Retina (tissue), 1 donor: ENCODE measurements at regions not wholly inside any gene's neighbourhood (a gene's known extent, or its start where the extent isn't known, plus 50 kb on each side); places are given as distances from the start of the nearest gene placed in this dataset.
"Not testable (repeated sequence)": the region's sequence is repeated elsewhere in the genome, so short reads cannot be mapped to it uniquely, and the experiment has no call there.

Experiments
- DNase-seq: peaks from one replicate; pipeline ENCODE4 v3.0.0-alpha.2; 2016

DNA sequence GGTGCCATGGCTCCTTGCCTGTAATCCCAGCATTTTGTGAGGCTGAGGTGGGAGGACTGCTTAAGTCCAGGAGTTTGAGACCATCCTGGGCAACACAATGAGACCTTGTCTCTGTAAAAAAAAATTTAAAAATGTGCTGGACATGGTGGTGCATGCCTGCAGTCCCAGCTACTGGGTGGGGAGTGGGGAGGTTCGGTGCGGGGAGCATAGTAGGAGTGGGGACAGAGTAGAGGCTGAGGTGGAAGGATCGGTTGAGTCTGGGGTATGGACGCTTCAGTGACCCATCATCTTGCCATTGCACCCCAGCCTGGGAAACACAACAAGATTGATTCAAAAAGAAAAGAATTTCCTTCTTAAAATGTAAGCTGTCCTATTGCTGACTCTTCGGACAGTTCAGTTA, 1490.0 kb upstream of the GBE1 start:
- DNase-seq = no peak

DNA sequence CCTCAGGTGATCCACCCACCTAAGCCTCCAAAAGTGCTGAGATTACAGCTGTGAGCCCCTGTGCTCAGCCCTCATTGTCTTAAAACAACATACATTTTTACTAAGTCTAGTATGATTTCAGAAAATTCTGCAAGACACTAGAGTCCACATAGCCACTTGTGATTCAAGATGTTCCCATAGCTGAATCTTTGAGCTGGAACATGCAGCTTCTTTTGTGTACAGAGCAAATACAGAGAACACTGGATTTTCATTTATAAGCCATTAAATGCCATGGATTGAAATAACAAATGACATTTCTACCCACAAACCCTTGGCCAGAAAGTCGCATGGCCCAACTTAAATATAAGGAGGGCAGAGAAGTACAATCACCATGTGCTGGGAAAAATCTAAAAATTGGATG, 1489.2 kb upstream of the GBE1 start:
- no peak for DNase-seq

DNA sequence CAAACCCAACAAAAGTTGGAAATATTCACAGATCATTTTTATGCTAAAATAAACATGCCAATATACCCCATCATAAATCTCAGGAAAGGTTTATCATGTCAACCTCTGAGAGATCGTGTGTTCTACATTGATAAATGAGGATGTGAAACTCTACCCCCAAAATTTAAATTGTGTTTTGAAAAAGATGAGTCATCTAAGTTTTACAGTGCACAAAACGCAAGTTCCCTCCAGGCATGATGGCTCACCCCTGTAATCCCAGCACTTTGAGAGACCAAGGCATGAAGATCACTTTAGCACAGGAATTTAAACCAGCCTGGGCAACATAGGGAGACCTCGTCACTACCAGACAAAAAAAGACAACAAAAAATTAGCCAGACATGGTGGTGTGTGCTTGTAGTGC, 1487.0 kb upstream of the GBE1 start:
- no peak for DNase-seq

DNA sequence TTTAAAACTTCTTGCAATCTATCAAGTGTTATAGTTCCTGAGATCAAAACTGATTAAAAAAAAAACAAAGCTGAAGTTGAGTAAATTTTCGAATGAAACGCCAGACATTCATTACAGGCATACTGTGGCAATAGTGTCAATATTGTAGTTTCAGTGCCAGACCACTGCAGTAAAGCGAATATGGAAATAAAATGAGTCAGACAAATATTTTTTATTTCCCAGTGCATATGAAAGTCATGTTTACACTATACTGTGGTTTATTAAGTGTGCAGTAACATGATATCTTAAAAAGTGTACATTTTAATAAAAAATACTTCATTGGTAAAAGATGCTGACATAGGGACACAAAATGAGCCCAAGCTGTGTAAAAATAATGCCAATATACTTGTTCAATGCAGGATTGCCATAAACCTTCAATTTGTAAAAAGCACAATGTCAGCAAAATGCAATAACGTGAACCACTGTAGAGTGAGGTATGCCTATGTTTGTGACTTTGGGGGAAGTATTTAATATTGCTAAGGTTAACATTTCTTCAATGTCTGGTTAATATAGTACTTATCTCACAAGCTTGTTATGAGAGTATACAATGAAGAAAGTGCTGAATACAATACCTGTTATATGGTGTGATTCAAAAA, 1473.9 kb upstream of the GBE1 start:
- DNase-seq = no peak

DNA sequence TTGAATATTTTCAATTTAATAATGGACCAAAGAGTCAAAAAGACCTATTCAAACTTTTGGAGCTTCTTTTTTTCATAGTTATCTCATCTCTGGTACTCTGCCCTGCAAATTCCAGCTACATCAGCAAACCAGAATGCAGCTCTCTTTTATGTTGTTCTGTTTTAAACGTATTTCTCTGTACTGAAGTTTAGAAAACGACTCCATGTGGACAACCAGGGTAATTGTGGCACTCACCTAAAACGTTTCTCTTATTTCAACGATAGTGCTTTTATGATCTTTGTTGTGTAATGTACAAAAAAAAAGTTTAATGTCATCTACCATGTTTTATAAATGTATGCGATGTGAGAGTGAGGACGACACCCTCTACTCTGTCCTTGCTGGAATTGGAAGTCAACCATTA, 1472.3 kb upstream of the GBE1 start:
- DNase-seq = no peak

DNA sequence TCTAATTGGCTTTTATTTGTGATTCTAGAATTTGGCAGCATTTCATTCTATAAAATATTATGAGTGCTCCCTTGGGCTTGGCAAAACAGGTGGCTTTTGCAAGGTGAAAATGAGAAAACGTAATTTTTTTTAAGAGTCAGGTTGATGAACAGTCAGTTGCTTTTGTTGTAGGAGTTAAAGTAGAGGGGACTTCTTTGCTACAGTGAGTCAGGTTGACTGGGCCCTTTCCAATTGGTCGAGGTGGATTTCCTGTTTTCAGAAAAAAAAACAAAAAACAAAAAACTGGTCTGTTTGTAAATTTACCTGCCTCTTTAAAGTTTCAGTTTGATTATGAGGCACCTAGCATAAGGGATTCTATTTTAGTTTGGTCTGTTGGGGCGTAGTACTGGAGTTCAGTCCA, 1469.4 kb upstream of the GBE1 start:
- no peak for DNase-seq

DNA sequence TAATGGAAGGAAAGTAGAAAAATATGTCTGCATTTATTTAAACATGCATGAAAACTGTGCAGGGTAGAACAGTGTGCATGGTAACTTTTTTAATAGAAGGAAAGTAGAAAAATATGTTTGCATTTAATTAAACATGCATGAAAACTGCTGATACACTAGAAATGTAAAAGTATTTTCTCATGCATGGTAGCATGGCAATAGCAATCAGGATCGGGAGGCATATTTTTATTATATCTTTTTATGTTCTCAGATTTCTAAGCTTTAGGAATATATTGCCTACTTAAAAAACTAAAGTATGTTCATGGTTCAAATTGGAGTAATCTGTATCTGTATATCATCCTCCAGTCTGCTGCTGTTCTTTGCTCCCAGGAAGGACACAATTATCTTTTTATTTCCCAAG, 1468.9 kb upstream of the GBE1 start:
- no peak for DNase-seq

DNA sequence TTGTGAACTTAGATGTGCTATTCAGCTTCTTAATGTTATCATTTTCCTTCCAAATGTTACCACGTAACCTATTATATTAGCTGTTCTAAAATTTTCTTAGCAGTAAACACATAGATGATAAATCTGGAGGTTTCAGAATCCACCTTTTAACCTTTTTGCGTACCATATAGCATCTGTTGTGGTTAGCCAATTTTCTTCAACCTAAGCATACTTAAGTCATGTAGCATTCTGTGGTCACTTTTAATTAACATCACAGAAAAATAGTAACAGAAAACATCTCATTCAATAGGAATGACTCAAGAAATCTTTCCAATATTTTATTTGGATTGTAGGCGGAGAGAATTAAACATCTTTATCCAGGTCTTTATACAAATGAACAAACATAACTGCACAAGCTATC, 1465.3 kb upstream of the GBE1 start:
- DNase-seq = no peak

DNA sequence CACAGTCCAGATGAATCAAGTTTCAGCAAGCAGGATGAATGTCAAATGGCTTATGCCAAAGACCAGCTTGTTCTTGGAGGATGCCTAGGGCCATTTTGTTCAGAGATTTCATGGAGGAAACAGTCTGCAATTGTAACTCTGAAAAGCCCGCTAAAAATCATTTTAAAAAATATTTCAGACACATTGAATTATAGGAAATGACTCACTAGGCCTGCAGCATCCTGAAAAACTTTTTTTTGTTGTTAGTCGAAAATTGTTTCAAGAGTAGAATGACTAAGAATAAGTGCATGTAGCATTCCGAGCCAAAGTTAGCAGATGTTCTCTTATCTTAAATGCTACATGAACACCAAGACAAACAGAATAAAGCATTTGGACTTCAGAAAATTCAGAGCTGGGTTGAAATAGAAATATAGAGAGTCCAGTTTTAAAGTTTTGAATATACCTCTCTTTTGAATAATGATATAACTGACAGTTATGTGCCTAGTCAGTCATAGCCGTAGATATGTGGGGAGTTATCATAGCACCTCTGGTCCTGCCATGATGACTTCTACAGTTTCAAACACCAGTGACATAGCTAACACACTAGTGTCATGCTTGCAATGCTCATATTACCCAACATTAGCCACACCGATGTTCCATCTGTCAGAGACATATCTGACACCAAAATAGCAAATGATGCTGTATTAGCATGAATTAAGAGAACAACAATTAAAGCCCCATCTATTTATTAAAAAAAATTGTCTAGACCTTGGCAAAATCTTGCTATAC, 1462.8 kb upstream of the GBE1 start:
- DNase-seq = no peak

DNA sequence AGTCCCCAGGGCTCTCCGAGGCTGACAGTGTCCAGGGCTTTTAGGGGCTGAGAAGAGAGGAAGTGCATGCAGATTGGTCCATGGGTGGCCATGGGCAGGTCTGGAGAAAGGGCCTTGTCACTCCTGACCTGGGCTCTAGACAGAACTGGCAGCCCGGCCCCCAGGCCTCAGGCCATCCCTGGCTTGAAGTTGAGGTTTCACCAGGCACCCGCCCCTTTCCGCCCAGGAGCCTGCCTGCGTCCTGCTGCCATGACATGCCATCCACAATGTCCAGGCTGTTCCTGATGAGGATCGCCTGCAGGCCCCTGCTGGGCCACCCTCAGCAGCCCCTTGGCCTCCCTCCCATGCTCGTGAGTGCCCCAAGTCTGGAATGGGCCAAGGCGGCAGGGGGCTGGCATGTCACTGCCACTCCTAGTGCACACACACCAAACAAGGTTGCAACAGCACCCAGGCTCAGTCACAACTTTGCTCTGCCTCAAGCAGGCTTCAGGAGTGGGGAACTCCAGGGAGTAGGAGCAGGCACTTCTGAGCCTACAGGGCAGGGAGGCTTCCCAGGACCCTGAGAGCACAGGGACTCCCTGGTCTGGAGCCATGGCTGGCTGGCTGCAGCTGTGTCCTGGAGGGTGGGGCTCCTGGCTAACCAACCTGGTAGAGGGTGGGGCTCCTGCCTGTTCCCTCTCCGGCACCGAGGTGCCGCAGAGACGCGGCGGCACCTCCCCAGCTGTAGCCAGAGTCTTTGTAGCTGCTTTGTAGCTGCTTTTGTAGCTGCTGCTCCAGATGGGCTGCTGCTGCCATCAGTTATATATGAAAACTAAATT, 1457.1 kb upstream of the GBE1 start:
- DNase-seq = no peak

DNA sequence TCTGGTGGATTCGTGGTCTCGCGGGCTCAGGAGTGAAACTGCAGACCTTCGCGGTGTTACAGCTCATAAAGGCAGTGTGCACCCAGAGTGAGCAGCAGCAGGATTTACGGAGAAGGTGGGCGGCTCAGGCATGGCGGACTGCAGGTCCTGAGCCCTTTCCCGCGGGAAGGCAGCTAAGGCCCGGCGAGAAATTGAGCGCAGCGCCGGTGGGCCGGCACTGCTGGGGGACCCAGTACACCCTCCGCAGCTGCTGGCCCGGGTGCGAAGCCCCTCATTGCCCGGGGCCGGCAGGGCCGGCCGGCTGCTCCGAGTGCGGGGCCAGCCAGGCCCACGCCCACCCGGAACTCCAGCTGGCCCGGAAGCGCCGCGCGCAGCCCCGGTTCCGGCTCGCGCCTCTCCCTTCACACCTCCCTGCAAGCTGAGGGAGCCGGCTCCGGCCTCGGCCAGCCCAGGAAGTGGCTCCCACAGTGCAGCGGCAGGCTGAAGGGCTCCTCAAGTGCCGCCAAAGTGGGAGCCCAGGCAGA, 1456.2 kb upstream of the GBE1 start:
- not testable (repeated sequence) for DNase-seq

DNA sequence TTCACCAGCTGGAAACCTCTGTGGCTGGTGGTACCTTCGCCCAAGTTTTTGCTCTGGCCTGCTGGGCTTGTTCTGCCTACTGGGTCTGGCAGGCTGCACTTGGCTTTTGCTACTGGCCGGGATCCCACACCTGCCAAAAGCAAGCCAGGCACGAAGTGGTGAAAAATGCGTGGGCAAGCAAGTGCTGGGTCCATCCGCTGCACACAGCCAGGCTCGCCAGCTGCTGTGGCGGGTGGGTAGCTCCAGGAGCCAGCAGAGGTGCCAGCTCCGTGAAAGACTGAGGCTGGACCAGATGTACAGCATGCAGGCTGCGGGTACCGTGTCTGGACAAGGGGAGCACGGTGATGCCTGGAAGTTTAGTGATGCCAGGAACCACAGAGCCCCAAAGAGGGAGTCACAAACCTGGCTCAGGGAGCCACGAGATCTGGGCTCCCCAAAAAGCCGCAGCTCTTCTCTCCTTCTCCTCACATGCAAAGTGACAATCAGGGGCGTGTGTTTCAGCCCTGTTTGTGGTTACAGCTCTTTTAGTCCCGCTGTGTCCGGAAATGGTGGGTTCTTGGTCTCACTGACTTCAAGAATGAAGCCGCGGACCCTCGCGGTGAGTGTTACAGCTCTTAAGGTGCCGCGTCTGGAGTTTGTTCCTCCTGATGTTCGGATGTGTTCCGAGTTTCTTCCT, 1455.6 kb upstream of the GBE1 start:
- no peak for DNase-seq

DNA sequence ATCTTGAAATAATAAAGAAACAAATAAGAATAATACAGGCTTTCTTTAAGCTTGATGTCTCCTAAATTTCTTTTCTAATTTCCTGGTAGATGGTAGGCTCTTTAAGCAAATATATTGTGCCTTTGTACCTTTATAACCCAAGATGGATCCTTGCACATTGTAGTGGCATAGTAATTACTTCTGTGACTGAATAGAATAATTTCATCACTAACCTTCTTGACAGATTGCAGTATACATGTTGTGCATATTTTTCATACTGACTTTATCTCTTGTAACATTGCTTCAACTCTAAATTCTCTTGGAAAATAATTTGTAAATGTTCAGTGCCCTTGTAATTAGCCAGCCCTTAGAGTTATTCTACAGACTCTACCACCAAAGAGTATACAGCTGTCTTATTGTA, 1433.8 kb upstream of the GBE1 start:
- no peak for DNase-seq

DNA sequence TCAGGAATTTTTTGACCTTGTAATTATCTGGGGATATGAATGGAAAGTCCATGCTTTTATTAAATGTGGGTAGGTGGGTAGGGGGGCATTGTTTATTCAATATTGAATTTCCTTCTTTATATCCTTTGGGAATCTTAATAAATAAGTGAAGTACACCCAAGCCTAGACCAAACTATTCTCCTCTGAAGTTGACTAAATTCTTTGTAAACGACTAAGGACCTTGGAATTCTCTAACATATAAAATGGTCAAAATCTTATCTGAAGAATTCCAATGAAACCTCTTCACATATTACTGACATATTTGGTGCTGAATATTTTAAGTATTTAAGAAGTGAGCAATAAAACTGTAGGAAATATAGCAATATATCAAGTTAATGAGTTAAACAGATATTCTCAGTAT, 1432.1 kb upstream of the GBE1 start:
- DNase-seq = no peak

DNA sequence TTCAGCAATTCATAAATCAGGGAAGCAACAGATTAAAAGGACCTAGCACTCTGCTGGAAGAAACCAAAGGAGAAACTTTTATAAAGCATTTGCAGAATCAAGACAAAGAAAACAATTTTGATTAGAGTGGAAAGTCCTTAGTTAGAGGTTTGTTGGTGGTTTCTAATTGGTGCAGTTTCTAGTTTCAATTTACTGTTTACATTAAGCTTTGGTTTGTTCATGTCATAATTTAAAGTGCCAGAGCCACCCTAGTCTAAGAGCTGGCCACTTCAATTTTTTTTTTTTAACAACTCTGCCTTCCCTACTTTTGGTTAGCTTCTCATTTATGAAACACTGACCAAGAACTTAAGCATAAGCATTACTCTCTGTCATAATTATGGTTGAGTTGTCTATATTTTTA, 1428.2 kb upstream of the GBE1 start:
- no peak for DNase-seq

DNA sequence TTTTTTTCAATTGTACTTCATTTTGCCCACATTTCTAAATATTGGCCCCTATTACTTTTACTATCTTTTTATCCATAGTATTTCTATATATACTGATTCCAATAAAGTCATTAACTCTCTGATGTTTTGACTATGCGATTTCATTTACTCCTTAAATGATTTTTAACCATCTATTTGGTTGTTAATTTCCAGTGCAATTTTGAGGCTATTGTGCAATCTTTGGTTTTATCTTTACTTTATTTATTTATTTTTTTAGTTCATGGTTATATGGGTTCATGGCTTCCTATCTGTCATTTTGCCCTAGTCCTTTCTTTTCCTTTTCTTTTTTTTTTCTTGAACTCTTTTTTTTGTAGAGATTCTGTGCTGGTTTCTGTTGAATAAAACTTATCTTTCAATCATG, 1408.0 kb upstream of the GBE1 start:
- DNase-seq = no peak

DNA sequence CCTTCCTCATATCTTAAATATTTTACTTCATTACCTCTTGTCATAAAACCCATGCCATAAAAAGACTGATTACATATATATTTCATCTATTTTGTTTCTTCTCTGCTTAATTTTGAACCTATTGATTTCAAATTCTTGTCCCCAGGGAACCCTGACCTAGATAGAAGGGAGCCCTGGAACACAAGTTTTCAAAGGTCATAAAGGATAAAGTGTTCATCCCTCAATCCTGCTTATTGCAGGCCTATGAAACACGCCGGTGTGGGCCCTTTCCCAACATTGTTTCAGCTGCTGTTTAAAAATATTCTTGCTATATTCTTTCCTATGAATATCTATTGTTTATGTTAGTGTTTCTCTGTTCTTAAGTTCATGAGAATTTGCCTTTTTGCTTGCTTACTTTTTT, 1389.5 kb upstream of the GBE1 start:
- no peak for DNase-seq

DNA sequence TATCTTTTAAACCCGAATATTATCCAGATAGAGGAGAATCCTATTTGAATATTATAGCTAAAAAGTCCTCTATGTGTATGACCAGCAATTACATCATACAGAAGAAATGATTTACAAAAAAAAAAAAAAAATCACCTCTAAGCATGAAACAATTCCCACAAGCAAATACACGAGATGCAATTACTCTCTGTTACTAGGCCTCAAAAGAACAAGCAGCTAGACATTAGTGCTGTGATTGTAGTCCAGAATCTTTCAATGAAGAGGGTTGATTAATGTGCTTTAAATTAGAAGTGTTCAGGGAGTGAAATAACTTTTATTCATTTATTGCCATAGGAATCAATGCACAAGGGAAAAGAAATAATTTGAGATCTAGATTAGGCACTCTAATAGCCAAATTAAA, 1379.5 kb upstream of the GBE1 start:
- DNase-seq = no peak

DNA sequence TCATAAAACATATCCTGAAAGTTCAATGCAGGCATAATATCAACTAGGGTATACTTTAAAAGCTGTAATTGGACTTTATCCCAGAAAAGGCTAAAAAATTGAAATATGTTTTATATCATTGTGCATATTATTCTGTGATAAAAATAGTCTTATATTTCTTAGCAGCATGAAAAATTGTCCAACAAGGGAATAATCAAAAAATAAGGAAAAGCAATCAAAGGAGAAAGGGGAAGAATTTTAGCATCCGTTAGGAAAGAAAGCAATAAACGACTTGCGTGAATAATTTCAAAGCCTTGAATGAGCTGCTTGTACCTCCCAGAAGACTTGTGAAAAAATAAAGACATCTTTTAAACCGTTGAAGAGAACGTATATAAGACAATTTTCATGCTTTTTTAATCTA, 1369.8 kb upstream of the GBE1 start:
- DNase-seq = no peak

DNA sequence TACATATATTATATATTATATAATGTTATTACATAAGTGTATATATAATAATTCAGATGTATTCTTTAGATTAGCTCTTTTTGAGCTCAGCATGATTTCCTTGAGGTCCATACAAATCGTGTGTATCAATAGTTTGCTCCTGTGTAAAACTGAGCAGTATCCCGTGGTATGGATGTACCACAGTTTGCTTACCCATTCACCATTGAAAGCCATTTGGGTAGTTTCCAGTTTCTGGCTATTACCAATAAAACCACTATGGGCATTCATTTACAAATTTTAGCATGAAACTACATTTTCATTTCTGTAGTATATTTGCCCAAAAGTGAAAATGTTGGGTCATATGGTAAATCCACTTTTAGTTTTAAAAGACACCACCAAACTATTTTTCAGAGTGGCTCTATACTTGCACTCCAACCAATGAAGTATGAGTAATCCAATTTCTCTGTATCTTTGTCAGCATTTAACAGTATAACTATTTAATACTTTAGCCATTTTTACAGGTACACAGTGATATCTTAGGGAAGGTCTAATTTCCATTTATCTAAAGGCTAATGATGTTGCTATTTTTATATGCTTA, 1361.4 kb upstream of the GBE1 start:
- DNase-seq = no peak

DNA sequence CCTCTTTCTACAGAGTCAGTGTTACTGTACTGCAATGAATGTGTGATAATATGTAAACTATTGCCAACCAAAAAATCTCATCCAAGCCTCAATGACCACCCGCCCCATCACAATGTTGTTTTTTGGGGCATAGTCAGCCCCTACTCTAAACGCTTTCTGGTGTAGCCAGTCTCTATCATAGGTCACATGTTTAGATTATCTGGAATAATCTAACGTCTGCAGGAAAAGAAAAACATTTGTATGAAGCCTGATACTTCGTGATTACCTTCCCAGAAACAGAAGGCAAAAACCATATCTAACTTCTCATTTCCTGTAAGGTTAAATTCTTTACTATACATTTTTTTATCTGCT, 1331.8 kb upstream of the GBE1 start:
- DNase-seq = no peak

DNA sequence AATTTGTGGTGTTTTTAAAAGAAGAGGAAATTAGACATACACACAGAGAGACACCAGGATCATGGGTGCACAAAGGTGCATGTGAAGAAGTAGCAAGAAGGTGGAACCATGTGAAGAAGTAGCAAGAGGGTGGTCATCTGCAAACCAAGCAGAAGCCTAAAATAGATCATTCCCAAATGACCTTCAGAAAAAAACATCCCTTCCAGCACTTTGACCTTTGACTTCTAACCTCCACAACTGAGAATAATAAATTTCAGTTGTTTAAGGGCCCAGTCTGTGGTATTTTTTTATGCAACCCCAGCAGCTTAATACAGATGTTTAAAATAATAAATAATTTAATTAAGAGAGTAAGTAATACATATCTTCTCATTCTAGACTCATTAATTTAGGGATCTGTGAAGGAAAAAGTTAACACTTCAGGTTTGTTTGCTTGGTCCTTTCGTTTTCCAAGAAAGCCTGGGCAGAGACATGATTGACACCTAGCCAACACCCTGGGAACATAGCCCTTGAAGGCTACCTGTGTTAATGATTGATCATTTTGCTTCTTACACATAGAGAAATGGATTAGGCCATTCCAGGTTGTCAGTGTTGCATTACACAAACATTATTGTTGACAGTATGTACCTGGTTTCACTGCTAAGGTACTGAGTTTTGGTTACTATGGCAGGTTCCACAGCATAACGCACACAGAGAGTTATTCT, 1331.2 kb upstream of the GBE1 start:
- DNase-seq = no peak
